OCI-LY1 (cell line): ENCODE measurements at regions not wholly inside any gene's neighbourhood (a gene's known extent, or its start where the extent isn't known, plus 50 kb on each side); places are given as distances from the start of the nearest gene placed in this dataset.

Experiments
- H2AFZ ChIP-seq: fragments of 200-600 bp; sonication (generic), shearing (Covaris generic); 2 replicates; pipeline ENCODE4 v1.6.0; 2014; ENCODE audit warnings: antibody characterized with exemption, mild to moderate bottlenecking, low read length
- H3F3A ChIP-seq: fragments of 200-600 bp; sonication (generic), shearing (Covaris generic); 2 replicates; pipeline ENCODE4 v1.6.0; 2014; ENCODE audit warnings: mild to moderate bottlenecking, antibody characterized with exemption, low read length, moderate library complexity; ENCODE audit not compliant: insufficient read depth
- H3K27ac ChIP-seq: fragments of 200-600 bp; sonication (generic); 2 replicates; pipeline ENCODE4 v1.5.1; 2014; ENCODE audit warnings: low read length, mixed run types, mild to moderate bottlenecking, low read depth; ENCODE audit not compliant: poor library complexity, severe bottlenecking
- H3K27me3 ChIP-seq: fragments of 200-600 bp; sonication (generic); 2 replicates; pipeline ENCODE4 v1.6.0; 2014; ENCODE audit warnings: antibody characterized with exemption, mild to moderate bottlenecking, low read length, moderate library complexity; ENCODE audit not compliant: insufficient read depth
- H3K36me3 ChIP-seq: fragments of 200-600 bp; sonication (generic); 2 replicates; pipeline ENCODE4 v1.6.1; 2014; ENCODE audit warnings: mild to moderate bottlenecking, antibody characterized with exemption, low read length, moderate library complexity, mixed read lengths; ENCODE audit not compliant: insufficient read depth
- H3K4me1 ChIP-seq: fragments of 200-600 bp; sonication (generic); 2 replicates; pipeline ENCODE4 v1.5.1; 2014; ENCODE audit warnings: mild to moderate bottlenecking, low read length, moderate library complexity; ENCODE audit not compliant: insufficient read depth, severe bottlenecking
- H3K4me2 ChIP-seq: fragments of 200-600 bp; sonication (generic), shearing (Covaris generic); 2 replicates; pipeline ENCODE4 v1.6.1; 2014; ENCODE audit warnings: low read length
- H3K4me3 ChIP-seq: fragments of 200-600 bp; sonication (generic); 2 replicates; pipeline ENCODE4 v1.5.1; 2014; ENCODE audit warnings: low read length, low read depth, mild to moderate bottlenecking, mixed read lengths; ENCODE audit not compliant: poor library complexity, severe bottlenecking
- H3K79me2 ChIP-seq: fragments of 200-600 bp; shearing (Covaris generic); 2 replicates; pipeline ENCODE4 v1.6.1; 2016; ENCODE audit warnings: mixed run types, low read length, mixed read lengths; ENCODE audit not compliant: insufficient read depth
- H3K9ac ChIP-seq: fragments of 200-600 bp; sonication (generic), shearing (Covaris generic); 2 replicates; pipeline ENCODE4 v1.6.1; 2014; ENCODE audit warnings: mild to moderate bottlenecking, low read length, mixed read lengths
- H3K9me2 ChIP-seq: fragments of 200-600 bp; sonication (generic), shearing (Covaris generic); 2 replicates; pipeline ENCODE4 v1.6.1; 2014; ENCODE audit warnings: low read depth, mild to moderate bottlenecking, low read length, mixed read lengths
- H3K9me3 ChIP-seq: fragments of 200-600 bp; shearing (Covaris generic); 2 replicates; pipeline ENCODE4 v1.6.1; 2014; ENCODE audit warnings: low read length, mixed read lengths
- H4K20me1 ChIP-seq: fragments of 200-600 bp; sonication (generic), shearing (Covaris generic); 2 replicates; pipeline ENCODE4 v1.6.0; 2016; ENCODE audit warnings: mild to moderate bottlenecking, low read length; ENCODE audit not compliant: insufficient read depth
- CTCF ChIP-seq: fragments of 200-600 bp; sonication (generic), shearing (Covaris generic); IDR thresholded peaks from 2 replicates; pipeline ENCODE4 v1.5.1; 2017; ENCODE audit warnings: mild to moderate bottlenecking, antibody characterized with exemption, low read length, moderate library complexity, mixed read lengths
- EZH2 ChIP-seq: fragments of 200-600 bp; sonication (generic), shearing (Covaris generic); IDR thresholded peaks from 2 replicates; pipeline ENCODE4 v1.8.0; 2017; ENCODE audit warnings: borderline replicate concordance, mixed run types, mild to moderate bottlenecking, antibody characterized with exemption, low read length, moderate library complexity, mixed read lengths

GRCh38 chr3:117201901-117202774 is 492.6 kb downstream of the TUSC7 start:
- TF ChIP-seq CTCF (no peak), EZH2 (no peak)

GRCh38 chr3:117217355-117217754 is 507.8 kb downstream of the TUSC7 start:
- Histone ChIP-seq H3K9ac (no peak overlapping the region), H3F3A (no peaks in the 10 kb centered on the region), H4K20me1 (no peaks in the 10 kb centered on the region), H3K9me2 (no peaks in the 10 kb centered on the region), H3K27me3 (no peaks in the 10 kb centered on the region), H3K79me2 (no peaks in the 10 kb centered on the region), H3K9me3 (no peaks in the 10 kb centered on the region), H3K4me1 (no peaks in the 10 kb centered on the region), H2AFZ (no peak overlapping the region), H3K36me3 (no peaks in the 10 kb centered on the region), H3K4me2 (no peak overlapping the region), H3K27ac (no peak overlapping the region), H3K4me3 (no peak overlapping the region)
- TF ChIP-seq CTCF: no peak
- TF ChIP-seq EZH2: no peak

More at GRCh38 chr3:117201901-117202774, 492.6 kb downstream of the TUSC7 start:
- Histone ChIP-seq H3K27me3 (no peaks in the 10 kb centered on the region), H3K79me2 (no peaks in the 10 kb centered on the region), H3K36me3 (no peaks in the 10 kb centered on the region), H3K27ac (no peak overlapping the region), H3K4me3 (no peak overlapping the region), H3K4me1 (no peaks in the 10 kb centered on the region), H3K4me2 (no peak overlapping the region), H3K9me3 (no peaks in the 10 kb centered on the region), H2AFZ (no peak overlapping the region), H3K9me2 (no peaks in the 10 kb centered on the region), H3F3A (no peaks in the 10 kb centered on the region), H3K9ac (no peak overlapping the region), H4K20me1 (no peaks in the 10 kb centered on the region)

- H4K20me1 ChIP-seq: no peaks in the 10 kb centered on the region
- no peak overlapping the region for H3K4me3 ChIP-seq
- H3K79me2 ChIP-seq: no peaks in the 10 kb centered on the region
- no peaks in the 10 kb centered on the region for H3K9me3 ChIP-seq
- H3F3A ChIP-seq: no peaks in the 10 kb centered on the region
- H3K27ac ChIP-seq: no peak overlapping the region
- no peaks in the 10 kb centered on the region for H3K36me3 ChIP-seq
- no peaks in the 10 kb centered on the region for H3K4me1 ChIP-seq
- H3K4me2 ChIP-seq: no peak overlapping the region
- no peak overlapping the region for H2AFZ ChIP-seq
- TF ChIP-seq CTCF (no peak), EZH2 (no peak)
- H3K27me3 ChIP-seq: no peaks in the 10 kb centered on the region
- H3K9ac ChIP-seq: no peak overlapping the region
- no peaks in the 10 kb centered on the region for H3K9me2 ChIP-seq
Observed at GRCh38 chr3:117217760-117218316, 508.3 kb downstream of the TUSC7 start.
